GM12875 (cell line): ENCODE measurements at regions not wholly inside any gene's neighbourhood (a gene's known extent, or its start where the extent isn't known, plus 50 kb on each side); places are given as distances from the start of the nearest gene placed in this dataset.
"Not testable (repeated sequence)": the region's sequence is repeated elsewhere in the genome, so short reads cannot be mapped to it uniquely, and the experiment has no call there.

Experiments
- H3K4me3 ChIP-seq: one replicate; pipeline ENCODE4 v1.5.1; 2011; ENCODE audit warnings: low read depth, low read length, control low read depth
- CTCF ChIP-seq: IDR thresholded peaks from 2 replicates; pipeline ENCODE4 v1.5.1; 2011; ENCODE audit warnings: low read depth, mild to moderate bottlenecking, control low read depth, inconsistent platforms, low read length, moderate library complexity, borderline replicate concordance; ENCODE audit not compliant: insufficient read depth

GRCh38 chr7:114799628-114800028, 122.3 kb upstream of the MDFIC start:
- no peak overlapping the region for H3K4me3 ChIP-seq
- TF ChIP-seq CTCF: no peak

GRCh38 chr7:114802632-114803031, 119.3 kb upstream of the MDFIC start:
- TF ChIP-seq CTCF: no peak
- no peak overlapping the region for H3K4me3 ChIP-seq

- no peak for TF ChIP-seq CTCF
- H3K4me3 ChIP-seq: no peak overlapping the region
Measured at GRCh38 chr7:114806590-114807162, 115.2 kb upstream of the MDFIC start.

GRCh38 chr7:114812570-114812969, 109.3 kb upstream of the MDFIC start:
- TF ChIP-seq CTCF: no peak
- H3K4me3 ChIP-seq: no peak overlapping the region

- no peak overlapping the region for H3K4me3 ChIP-seq
- TF ChIP-seq CTCF: no peak
Measured at GRCh38 chr7:114813624-114814023, 108.3 kb upstream of the MDFIC start.

GRCh38 chr7:114817036-114817435, 104.9 kb upstream of the MDFIC start:
- H3K4me3 ChIP-seq: not testable (repeated sequence)

- TF ChIP-seq CTCF: no peak
Measured at GRCh38 chr7:114818501-114818900, 103.4 kb upstream of the MDFIC start.

More at GRCh38 chr7:114818501-114818900, 103.4 kb upstream of the MDFIC start:
- H3K4me3 ChIP-seq: no peak overlapping the region
